Right lobe of liver (tissue), 6 donors: ENCODE measurements at regions not wholly inside any gene's neighbourhood (a gene's known extent, or its start where the extent isn't known, plus 50 kb on each side); places are given as distances from the start of the nearest gene placed in this dataset.

ENCODE experiments used
- ATAC-seq, 4 donors: fragments of 200-7000 bp; cut with Tn5 transposase; one replicate each; pipeline ENCODE4 v1.9.1; 2020; ENCODE audit warnings: mild to moderate bottlenecking in 4 of 4, moderate library complexity in 4 of 4
- DNase-seq, 3 donors: peaks; one replicate each; pipeline ENCODE4 v3.0.0-alpha.2; 2020
- H3K27ac ChIP-seq, 3 donors: fragments of 200-600 bp; one replicate each; pipeline ENCODE4 v1.8.0; 2022
- H3K27me3 ChIP-seq, 2 donors: fragments of 200-600 bp; one replicate each; pipeline ENCODE4 v1.8.0; 2022
- H3K36me3 ChIP-seq, 4 donors: fragments of 200-600 bp; sonication (generic) in 1 of 4; one replicate each; pipeline versions ENCODE4 v1.5.1 to v1.8.0; 2017 to 2022; ENCODE audit warnings: control low read depth in 1 of 4
- H3K4me1 ChIP-seq, 4 donors: fragments of 200-600 bp; sonication (generic) in 1 of 4; one replicate each; pipeline versions ENCODE4 v1.5.1 to v1.8.0; 2017 to 2022; ENCODE audit warnings: control low read depth in 1 of 4
- H3K4me3 ChIP-seq, 3 donors: fragments of 200-600 bp; one replicate each; pipeline ENCODE4 v1.8.0; 2022
- H3K9me3 ChIP-seq, 4 donors: fragments of 200-600 bp; sonication (generic) in 1 of 4; one replicate each; pipeline versions ENCODE4 v1.5.1 to v1.8.0; 2017 to 2022; ENCODE audit warnings: control low read depth in 1 of 4
- POLR2A ChIP-seq: fragments of 450-650 bp; IDR thresholded peaks from one replicate; pipeline ENCODE4 v1.6.1; 2017; ENCODE audit warnings: antibody characterized with exemption, mild to moderate bottlenecking
- WGBS: methylation state at CpG from one replicate; pipeline ENCODE4 v1.1.6; 2018; ENCODE audit warnings: low coverage, low lambda C conversion rate; ENCODE audit not compliant: insufficient coverage; ENCODE audit errors: missing lambda C conversion rate; 5-methylcytosine and 5-hydroxymethylcytosine counted together
- intact Hi-C, 2 donors: fragments of 100-400 bp; cut with DNase I; formaldehyde crosslinking; loops; one replicate each; pipeline versions ENCODE4 v1.11.2 to v1.14.1; 2022
- TF ChIP-seq, protein P1 (sequence below), 4 donors: fragments of 200-600 bp in 3 of 4; fragments of 450-650 bp in 1 of 4; IDR thresholded peaks; one replicate each; pipeline versions ENCODE4 v1.5.1 to v1.8.0; 2016 to 2022; ENCODE audit warnings: antibody characterized with exemption in 4 of 4, mild to moderate bottlenecking in 2 of 4
- donor health status: DM: no; HTN: yes; CAD: no.
- donor health status: DM: no; HTN: no; CAD: no.
- donor health status: DM: no; HTN: no; CAD: no.
- donor health status: DM: no; HTN: yes; CAD: no.
- donor health status: DM: no; HTN: yes; CAD: no.

DNA sequence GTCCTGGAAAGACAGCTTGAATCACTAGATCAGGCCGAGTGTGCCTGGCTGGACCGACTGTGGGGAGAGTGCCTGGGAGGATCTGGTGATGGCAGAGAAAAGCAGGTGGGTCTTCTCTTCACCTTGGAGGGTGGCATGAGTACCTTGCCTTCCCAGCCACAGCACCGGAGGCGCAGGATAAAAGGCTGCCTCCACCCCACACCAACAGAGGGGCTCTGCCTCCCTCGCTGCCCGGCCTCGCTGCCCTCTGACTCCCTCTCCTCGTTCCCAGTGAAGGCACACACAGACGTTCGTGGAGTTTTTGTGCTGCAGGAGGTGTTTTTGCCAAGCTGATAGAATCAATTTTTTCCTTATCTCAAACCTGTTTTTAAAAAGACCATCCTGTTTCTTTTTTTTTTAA lies 71.4 kb upstream of the HAAO start:
- 49% methylated on average over 4 of the region's 10 CpGs for WGBS
- no peaks in the 10 kb centered on the region for H3K4me1 ChIP-seq
- H3K4me3 ChIP-seq: no peak overlapping the region
- no peak overlapping the region for H3K27ac ChIP-seq
- H3K27me3 ChIP-seq: no peaks in the 10 kb centered on the region
- intact Hi-C loops: no loop called here
- DNase-seq (no peak), ATAC-seq (no peak)
- no peaks in the 10 kb centered on the region for H3K9me3 ChIP-seq
- TF ChIP-seq, protein P1, sequence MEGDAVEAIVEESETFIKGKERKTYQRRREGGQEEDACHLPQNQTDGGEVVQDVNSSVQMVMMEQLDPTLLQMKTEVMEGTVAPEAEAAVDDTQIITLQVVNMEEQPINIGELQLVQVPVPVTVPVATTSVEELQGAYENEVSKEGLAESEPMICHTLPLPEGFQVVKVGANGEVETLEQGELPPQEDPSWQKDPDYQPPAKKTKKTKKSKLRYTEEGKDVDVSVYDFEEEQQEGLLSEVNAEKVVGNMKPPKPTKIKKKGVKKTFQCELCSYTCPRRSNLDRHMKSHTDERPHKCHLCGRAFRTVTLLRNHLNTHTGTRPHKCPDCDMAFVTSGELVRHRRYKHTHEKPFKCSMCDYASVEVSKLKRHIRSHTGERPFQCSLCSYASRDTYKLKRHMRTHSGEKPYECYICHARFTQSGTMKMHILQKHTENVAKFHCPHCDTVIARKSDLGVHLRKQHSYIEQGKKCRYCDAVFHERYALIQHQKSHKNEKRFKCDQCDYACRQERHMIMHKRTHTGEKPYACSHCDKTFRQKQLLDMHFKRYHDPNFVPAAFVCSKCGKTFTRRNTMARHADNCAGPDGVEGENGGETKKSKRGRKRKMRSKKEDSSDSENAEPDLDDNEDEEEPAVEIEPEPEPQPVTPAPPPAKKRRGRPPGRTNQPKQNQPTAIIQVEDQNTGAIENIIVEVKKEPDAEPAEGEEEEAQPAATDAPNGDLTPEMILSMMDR (IDR thresholded peaks at IDR 0.05): no peak
- TF ChIP-seq POLR2A: no peak
- no peaks in the 10 kb centered on the region for H3K36me3 ChIP-seq

GRCh38 chr2:42863320-42863719 lies 70.9 kb upstream of the HAAO start:
- Histone ChIP-seq H3K27me3 (no peaks in the 10 kb centered on the region), H3K36me3 (no peaks in the 10 kb centered on the region), H3K4me1 (no peaks in the 10 kb centered on the region), H3K9me3 (no peaks in the 10 kb centered on the region), H3K27ac (no peak overlapping the region), H3K4me3 (no peak overlapping the region)
- TF ChIP-seq POLR2A: no peak
- TF ChIP-seq, protein P1 (IDR thresholded peaks at IDR 0.05): no peak
- no peak for DNase-seq
- WGBS: 85% methylated on average over 7 of the region's 10 CpGs
- intact Hi-C loops: no loop called here
- no peak for ATAC-seq

- Histone ChIP-seq H3K27me3 (no peaks in the 10 kb centered on the region), H3K4me3 (no peak overlapping the region), H3K9me3 (no peaks in the 10 kb centered on the region), H3K36me3 (no peaks in the 10 kb centered on the region), H3K27ac (no peak overlapping the region), H3K4me1 (no peaks in the 10 kb centered on the region)
- intact Hi-C loops: no loop called here
- DNase-seq: no peak
- no CpG with 5 or more reads among the region's 12 CpGs for WGBS
- ATAC-seq: no peak
- TF ChIP-seq, protein P1 (IDR thresholded peaks at IDR 0.05): no peak
- TF ChIP-seq POLR2A: no peak
Measured at GRCh38 chr2:42862669-42863185, 70.3 kb upstream of the HAAO start.

GRCh38 chr2:42861321-42861720 lies 68.9 kb upstream of the HAAO start:
- Histone ChIP-seq H3K4me1 (no peaks in the 10 kb centered on the region), H3K27ac (no peak overlapping the region), H3K36me3 (no peaks in the 10 kb centered on the region), H3K4me3 (no peak overlapping the region), H3K9me3 (no peaks in the 10 kb centered on the region), H3K27me3 (no peaks in the 10 kb centered on the region)
- TF ChIP-seq, protein P1 (IDR thresholded peaks at IDR 0.05): no peak
- TF ChIP-seq POLR2A: no peak
- DNase-seq: no peak
- WGBS: 92% methylated on average over 2 of the region's 2 CpGs
- ATAC-seq: no peak
- intact Hi-C loops: no loop called here
